ENCODE measurements at regions not wholly inside any gene's neighbourhood (a gene's known extent, or its start where the extent isn't known, plus 50 kb on each side); places are given as distances from the start of the nearest gene placed in this dataset.

DNA sequence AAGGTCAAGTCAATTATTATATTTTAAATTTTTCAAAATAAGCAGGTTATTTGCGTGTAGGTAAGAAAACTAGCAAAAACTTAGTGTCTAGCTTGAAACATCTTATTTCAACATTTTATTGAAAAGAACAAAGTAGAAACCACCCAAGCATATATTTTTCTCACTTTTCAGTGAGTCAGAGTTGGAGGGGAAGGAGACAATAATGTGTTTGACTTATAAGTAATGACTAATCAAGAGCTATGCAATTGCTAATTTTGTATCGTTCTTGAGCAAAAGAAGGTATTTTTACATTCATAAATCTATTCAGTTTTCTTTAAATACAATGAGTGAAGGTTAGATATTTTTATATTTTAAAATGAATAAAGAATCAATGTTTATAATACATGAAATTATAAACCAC lies 54.4 kb upstream of the P2RY1 start:
- DNase-seq, result no peak

DNA sequence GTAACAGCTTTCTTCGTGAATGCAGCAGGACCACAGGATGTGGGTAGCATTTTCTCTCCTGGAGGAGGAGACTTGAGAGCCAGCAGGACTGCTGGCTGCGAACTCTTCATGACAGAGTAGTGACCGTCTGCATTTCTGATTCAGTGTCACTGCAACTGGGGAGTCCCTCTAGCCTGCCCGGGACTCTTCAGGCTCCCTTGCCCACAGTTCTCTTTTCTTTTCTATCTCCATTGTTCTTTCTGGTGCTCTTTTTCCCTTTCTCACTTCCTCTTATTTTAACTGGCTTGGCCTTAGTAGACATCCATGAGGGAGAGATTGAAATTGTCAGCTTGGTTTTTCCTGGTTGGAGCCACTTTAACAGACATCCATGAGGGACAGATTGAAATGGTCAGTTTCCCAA lies 49.9 kb upstream of the P2RY1 start:
- DNase-seq, result no peak
